Panc1 (cell line): ENCODE measurements at regions not wholly inside any gene's neighbourhood (a gene's known extent, or its start where the extent isn't known, plus 50 kb on each side); places are given as distances from the start of the nearest gene placed in this dataset.

Experiments
- ATAC-seq: fragments of 200-7000 bp; cut with Tn5 transposase; 2 replicates; pipeline ENCODE4 v1.9.1; 2020; ENCODE audit warnings: mild to moderate bottlenecking, moderate library complexity
- BruUV-seq: library from RNA; stranded (reverse); fragments of 400-500 nt; replicated peaks from 2 replicates; lab custom pipeline; 2021; lab: Mats Ljungman, UMichigan
- CTCF ChIA-PET: fragments of 300-600 bp; sonication (Branson Sonifier 250); formaldehyde crosslinking; loops from one replicate; lab custom pipeline; 2022; ENCODE audit warnings: antibody characterized with exemption; lab: Charles Lee
- POLR2A ChIA-PET: fragments of 300-600 bp; sonication (Branson Sonifier 250); formaldehyde crosslinking; loops from one replicate; lab custom pipeline; 2022; ENCODE audit warnings: antibody characterized with exemption; lab: Charles Lee
- DNase-seq: peaks from one replicate; pipeline ENCODE4 v3.0.0-alpha.2; 2010; ENCODE audit warnings: low read depth, low spot score
- H3K27ac ChIP-seq: 2 replicates; pipeline ENCODE4 v1.5.1; 2011; ENCODE audit warnings: mild to moderate bottlenecking, low read length, inconsistent platforms
- H3K27me3 ChIP-seq: fragments of 200-500 bp; sonication (Bioruptor generic); 2 replicates; pipeline ENCODE4 v1.6.0; 2014; ENCODE audit warnings: low read length, inconsistent platforms; ENCODE audit not compliant: control insufficient read depth, insufficient read depth
- H3K36me3 ChIP-seq: fragments of 200-500 bp; sonication (Bioruptor generic); 2 replicates; pipeline ENCODE4 v1.5.1; 2014; ENCODE audit warnings: inconsistent platforms, mild to moderate bottlenecking, low read length, moderate library complexity; ENCODE audit not compliant: control insufficient read depth, insufficient read depth
- H3K4me1 ChIP-seq: 2 replicates; pipeline ENCODE4 v1.5.1; 2011; ENCODE audit warnings: inconsistent platforms, mild to moderate bottlenecking, low read length, moderate library complexity; ENCODE audit not compliant: control insufficient read depth, insufficient read depth
- H3K4me3 ChIP-seq, 2 experiments: 2 replicates each; pipeline ENCODE4 v1.5.1; 2011 to 2012; ENCODE audit warnings: low read depth in 2 of 2, low read length in 2 of 2, mild to moderate bottlenecking in 2 of 2, inconsistent platforms in 1 of 2, moderate library complexity in 1 of 2
- H3K9me3 ChIP-seq: fragments of 200-500 bp; sonication (Bioruptor generic); 2 replicates; pipeline ENCODE4 v1.5.1; 2014; ENCODE audit warnings: low read depth, mild to moderate bottlenecking, inconsistent platforms, low read length, moderate library complexity; ENCODE audit not compliant: control insufficient read depth, insufficient read depth
- POLR2AphosphoS5 ChIP-seq: IDR thresholded peaks from 2 replicates; pipeline ENCODE4 v1.6.1; 2012; ENCODE audit warnings: mild to moderate bottlenecking, low read depth, low read length, moderate library complexity
- SIN3A ChIP-seq: IDR thresholded peaks from 2 replicates; pipeline ENCODE4 v1.6.1; 2012; ENCODE audit warnings: low read depth, mild to moderate bottlenecking, low read length, moderate library complexity, borderline replicate concordance; ENCODE audit not compliant: insufficient read depth
- TCF7L2 ChIP-seq: IDR thresholded peaks from 2 replicates; pipeline ENCODE4 v1.6.1; 2011; ENCODE audit warnings: mild to moderate bottlenecking, low read depth, low read length, inconsistent platforms
- in situ Hi-C: cut with HindIII; loops from 2 replicates; pipeline ENCODE4 v1.10.0; 2016; ENCODE audit warnings: low sequenced_read_pairs, low pct_unique_long_range_greater_than_20kb
- intact Hi-C: fragments of 100-400 bp; cut with micrococcal nuclease; formaldehyde crosslinking; loops from one replicate; pipeline ENCODE4 v1.10.0; 2022; ENCODE audit not compliant: unreplicated experiment
- TF ChIP-seq, protein P1 (sequence below), 2 experiments: IDR thresholded peaks; 2 replicates each; pipeline ENCODE4 v1.6.1; 2011 to 2012; ENCODE audit warnings: low read depth in 2 of 2, control low read depth in 1 of 2, low read length in 1 of 2, mild to moderate bottlenecking in 1 of 2, moderate library complexity in 1 of 2; ENCODE audit not compliant: insufficient read depth in 1 of 2
- TF ChIP-seq, protein P2 (sequence below): fragments of 450-650 bp; IDR thresholded peaks from 2 replicates; pipeline ENCODE4 v1.5.1; 2017; ENCODE audit warnings: mild to moderate bottlenecking

GRCh38 chr6:92052513-92052912, 1366.8 kb downstream of the EPHA7 start:
- TF ChIP-seq SIN3A (no peak), TCF7L2 (no peak)
- CTCF ChIA-PET, result no interaction called here
- Histone ChIP-seq H3K4me3 (no peak overlapping the region), H3K36me3 (no peaks in the 10 kb centered on the region), H3K27me3 (no peaks in the 10 kb centered on the region), H3K9me3 (no peaks in the 10 kb centered on the region), H3K4me1 (no peaks in the 10 kb centered on the region), H3K27ac (no peak overlapping the region)
- in situ Hi-C loops (no loop called here), intact Hi-C loops (no loop called here)
- BruUV-seq, result no TSS peak
- ATAC-seq (no peak), DNase-seq (no peak)
- POLR2A ChIA-PET, result no interaction called here

DNA sequence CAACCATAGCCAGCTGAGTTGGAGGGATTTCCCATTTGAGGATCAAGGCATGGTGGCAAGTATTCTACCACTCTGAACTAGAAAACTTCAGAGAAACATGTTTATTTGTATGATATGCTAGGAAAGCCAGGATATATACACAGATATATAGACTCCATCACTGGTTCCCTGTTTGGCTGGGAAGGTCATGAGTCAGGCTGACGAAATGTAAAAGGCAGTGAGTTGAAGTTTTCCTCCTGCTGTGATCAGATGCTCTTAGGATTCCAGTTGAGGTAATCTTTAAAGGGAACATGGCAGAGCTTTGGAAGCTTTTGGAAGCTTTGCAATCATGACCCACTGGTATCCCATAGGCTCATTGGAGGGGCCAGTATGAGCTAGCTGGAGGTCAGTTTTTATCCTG, 1369.1 kb downstream of the EPHA7 start:
- H3K4me3 ChIP-seq, result no peak overlapping the region
- H3K36me3 ChIP-seq, result no peaks in the 10 kb centered on the region
- DNase-seq (no peak), ATAC-seq (no peak)
- no peaks in the 10 kb centered on the region for H3K4me1 ChIP-seq
- BruUV-seq, result no TSS peak
- no peaks in the 10 kb centered on the region for H3K27me3 ChIP-seq
- POLR2A ChIA-PET, result no interaction called here
- no peak overlapping the region for H3K27ac ChIP-seq
- TF ChIP-seq, protein P1, sequence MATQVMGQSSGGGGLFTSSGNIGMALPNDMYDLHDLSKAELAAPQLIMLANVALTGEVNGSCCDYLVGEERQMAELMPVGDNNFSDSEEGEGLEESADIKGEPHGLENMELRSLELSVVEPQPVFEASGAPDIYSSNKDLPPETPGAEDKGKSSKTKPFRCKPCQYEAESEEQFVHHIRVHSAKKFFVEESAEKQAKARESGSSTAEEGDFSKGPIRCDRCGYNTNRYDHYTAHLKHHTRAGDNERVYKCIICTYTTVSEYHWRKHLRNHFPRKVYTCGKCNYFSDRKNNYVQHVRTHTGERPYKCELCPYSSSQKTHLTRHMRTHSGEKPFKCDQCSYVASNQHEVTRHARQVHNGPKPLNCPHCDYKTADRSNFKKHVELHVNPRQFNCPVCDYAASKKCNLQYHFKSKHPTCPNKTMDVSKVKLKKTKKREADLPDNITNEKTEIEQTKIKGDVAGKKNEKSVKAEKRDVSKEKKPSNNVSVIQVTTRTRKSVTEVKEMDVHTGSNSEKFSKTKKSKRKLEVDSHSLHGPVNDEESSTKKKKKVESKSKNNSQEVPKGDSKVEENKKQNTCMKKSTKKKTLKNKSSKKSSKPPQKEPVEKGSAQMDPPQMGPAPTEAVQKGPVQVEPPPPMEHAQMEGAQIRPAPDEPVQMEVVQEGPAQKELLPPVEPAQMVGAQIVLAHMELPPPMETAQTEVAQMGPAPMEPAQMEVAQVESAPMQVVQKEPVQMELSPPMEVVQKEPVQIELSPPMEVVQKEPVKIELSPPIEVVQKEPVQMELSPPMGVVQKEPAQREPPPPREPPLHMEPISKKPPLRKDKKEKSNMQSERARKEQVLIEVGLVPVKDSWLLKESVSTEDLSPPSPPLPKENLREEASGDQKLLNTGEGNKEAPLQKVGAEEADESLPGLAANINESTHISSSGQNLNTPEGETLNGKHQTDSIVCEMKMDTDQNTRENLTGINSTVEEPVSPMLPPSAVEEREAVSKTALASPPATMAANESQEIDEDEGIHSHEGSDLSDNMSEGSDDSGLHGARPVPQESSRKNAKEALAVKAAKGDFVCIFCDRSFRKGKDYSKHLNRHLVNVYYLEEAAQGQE (IDR thresholded peaks at IDR 0.05; ENCODE audit: insufficient read depth in 1 of 2, low read depth in 2 of 2, low read length in 1 of 2), result no peak
- TF ChIP-seq TCF7L2 (no peak), POLR2AphosphoS5 (no peak), SIN3A (no peak)
- TF ChIP-seq, protein P2, sequence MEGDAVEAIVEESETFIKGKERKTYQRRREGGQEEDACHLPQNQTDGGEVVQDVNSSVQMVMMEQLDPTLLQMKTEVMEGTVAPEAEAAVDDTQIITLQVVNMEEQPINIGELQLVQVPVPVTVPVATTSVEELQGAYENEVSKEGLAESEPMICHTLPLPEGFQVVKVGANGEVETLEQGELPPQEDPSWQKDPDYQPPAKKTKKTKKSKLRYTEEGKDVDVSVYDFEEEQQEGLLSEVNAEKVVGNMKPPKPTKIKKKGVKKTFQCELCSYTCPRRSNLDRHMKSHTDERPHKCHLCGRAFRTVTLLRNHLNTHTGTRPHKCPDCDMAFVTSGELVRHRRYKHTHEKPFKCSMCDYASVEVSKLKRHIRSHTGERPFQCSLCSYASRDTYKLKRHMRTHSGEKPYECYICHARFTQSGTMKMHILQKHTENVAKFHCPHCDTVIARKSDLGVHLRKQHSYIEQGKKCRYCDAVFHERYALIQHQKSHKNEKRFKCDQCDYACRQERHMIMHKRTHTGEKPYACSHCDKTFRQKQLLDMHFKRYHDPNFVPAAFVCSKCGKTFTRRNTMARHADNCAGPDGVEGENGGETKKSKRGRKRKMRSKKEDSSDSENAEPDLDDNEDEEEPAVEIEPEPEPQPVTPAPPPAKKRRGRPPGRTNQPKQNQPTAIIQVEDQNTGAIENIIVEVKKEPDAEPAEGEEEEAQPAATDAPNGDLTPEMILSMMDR, result no peak
- intact Hi-C loops (no loop called here), in situ Hi-C loops (no loop called here)
- no peaks in the 10 kb centered on the region for H3K9me3 ChIP-seq
- CTCF ChIA-PET, result no interaction called here

DNA sequence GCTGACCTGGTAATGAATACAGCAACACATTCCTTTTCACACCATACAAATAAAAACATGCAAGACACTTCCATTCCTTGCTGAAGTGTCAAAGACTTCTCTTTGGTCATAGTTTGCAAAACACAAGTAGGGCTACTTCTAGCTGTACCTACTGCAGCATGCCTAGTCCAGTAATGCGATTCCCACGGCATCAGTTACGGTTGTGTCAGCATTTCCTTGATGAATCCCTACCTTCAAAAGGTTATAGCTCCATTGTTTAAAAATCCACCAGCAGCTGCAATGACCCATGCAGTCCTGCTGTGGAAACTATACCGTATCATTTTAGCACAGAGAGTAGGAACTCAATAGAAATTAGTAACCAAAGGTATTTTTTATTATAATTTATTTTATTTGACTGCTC, 1371.5 kb downstream of the EPHA7 start:
- Histone ChIP-seq H3K4me1 (no peaks in the 10 kb centered on the region), H3K27ac (no peak overlapping the region), H3K4me3 (no peak overlapping the region), H3K36me3 (no peaks in the 10 kb centered on the region), H3K27me3 (no peaks in the 10 kb centered on the region), H3K9me3 (no peaks in the 10 kb centered on the region)
- ChIA-PET POLR2A (no interaction called here), CTCF (no interaction called here)
- TF ChIP-seq, protein P2, result no peak
- TF ChIP-seq SIN3A, result no peak
- TF ChIP-seq TCF7L2, result no peak
- no peak for TF ChIP-seq POLR2AphosphoS5
- TF ChIP-seq, protein P1 (IDR thresholded peaks at IDR 0.05; ENCODE audit: insufficient read depth in 1 of 2, low read depth in 2 of 2, low read length in 1 of 2), result no peak
- in situ Hi-C loops (no loop called here), intact Hi-C loops (no loop called here)
- ATAC-seq (no peak), DNase-seq (no peak)
- no TSS peak for BruUV-seq
